Ovary (tissue), 3 donors: ENCODE measurements at regions not wholly inside any gene's neighbourhood (a gene's known extent, or its start where the extent isn't known, plus 50 kb on each side); places are given as distances from the start of the nearest gene placed in this dataset.

Source experiments
- CTCF ChIP-seq, 3 donors: fragments of 450-650 bp in 2 of 3; fragments of 200-600 bp in 1 of 3; IDR thresholded peaks; one replicate each; pipeline versions ENCODE4 v1.5.1 to v1.8.0; 2016 to 2022; ENCODE audit warnings: antibody characterized with exemption in 3 of 3, mild to moderate bottlenecking in 1 of 3
- EP300 ChIP-seq: sonication (generic); formaldehyde crosslinking; IDR thresholded peaks from one replicate; pipeline ENCODE4 v1.6.1; 2017; ENCODE audit warnings: antibody characterized with exemption
- donor health status: DM: no; HTN: no; CAD: no.

DNA sequence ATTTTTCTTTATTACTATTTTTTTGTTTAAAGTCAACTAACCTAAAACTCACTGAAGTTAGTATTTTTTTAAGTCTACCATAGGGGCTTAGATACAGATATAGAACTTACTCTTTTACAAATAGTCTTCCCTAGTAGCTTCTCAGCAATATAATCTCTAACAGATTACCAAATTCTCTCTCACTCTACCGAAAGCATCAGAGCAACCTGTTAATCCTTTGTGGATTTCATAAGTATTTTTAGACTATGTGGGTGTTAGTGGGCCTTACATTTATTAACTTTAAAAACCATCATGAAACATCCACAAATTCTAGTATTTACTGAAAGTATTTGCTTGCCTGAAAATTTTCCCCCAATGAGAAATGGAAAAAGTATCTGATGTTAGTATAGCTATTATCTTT is 84.6 kb upstream of the TFPI start:
- TF ChIP-seq CTCF (IDR thresholded peaks at IDR 0.05) (no peak), EP300 (no peak)
